NCI-H2227 treated with DMSO at 0.1 percent for 48 hours (cell line): ENCODE measurements at regions not wholly inside any gene's neighbourhood (a gene's known extent, or its start where the extent isn't known, plus 50 kb on each side); places are given as distances from the start of the nearest gene placed in this dataset.

ENCODE experiments used
- DNase-seq: peaks from one replicate; lab custom pipeline; 2025; lab: John Stamatoyannopoulos, UW

- DNase-seq = no peak
These were observed 208.3 kb upstream of the RUNX1 start for GRCh38 chr21:35257413-35257812.

GRCh38 chr21:35256468-35256988 lies 207.4 kb upstream of the RUNX1 start:
- DNase-seq = no peak

GRCh38 chr21:35254765-35255138 lies 205.7 kb upstream of the RUNX1 start:
- no peak for DNase-seq

- DNase-seq = no peak
These were observed 205.1 kb upstream of the RUNX1 start for GRCh38 chr21:35254006-35254764.

- DNase-seq = no peak
These were observed 203.7 kb upstream of the RUNX1 start for GRCh38 chr21:35252831-35253230.

GRCh38 chr21:35249636-35250035 lies 200.5 kb upstream of the RUNX1 start:
- DNase-seq = no peak

GRCh38 chr21:35245879-35246278 lies 196.8 kb upstream of the RUNX1 start:
- no peak for DNase-seq

- no peak for DNase-seq
These were observed 195.4 kb upstream of the RUNX1 start for GRCh38 chr21:35244514-35244913.

GRCh38 chr21:35243171-35243570 lies 194.1 kb upstream of the RUNX1 start:
- DNase-seq = no peak

- DNase-seq = no peak
These were observed 190.7 kb upstream of the RUNX1 start for GRCh38 chr21:35239811-35240219.

GRCh38 chr21:35238119-35238518 lies 189.0 kb upstream of the RUNX1 start:
- no peak for DNase-seq

GRCh38 chr21:35237287-35237686 lies 188.2 kb upstream of the RUNX1 start:
- no peak for DNase-seq

- no peak for DNase-seq
These were observed 187.0 kb upstream of the RUNX1 start for GRCh38 chr21:35236090-35236489.

GRCh38 chr21:35234725-35235124 lies 185.6 kb upstream of the RUNX1 start:
- no peak for DNase-seq

GRCh38 chr21:35233756-35234155 lies 184.7 kb upstream of the RUNX1 start:
- no peak for DNase-seq

- no peak for DNase-seq
These were observed 183.6 kb upstream of the RUNX1 start for GRCh38 chr21:35232545-35233176.

GRCh38 chr21:35231090-35231489 lies 182.0 kb upstream of the RUNX1 start:
- DNase-seq = no peak

GRCh38 chr21:35229290-35229689 lies 180.2 kb upstream of the RUNX1 start:
- DNase-seq = no peak

GRCh38 chr21:35227786-35228185 lies 178.7 kb upstream of the RUNX1 start:
- no peak for DNase-seq

GRCh38 chr21:35226968-35227744 lies 178.1 kb upstream of the RUNX1 start:
- no peak for DNase-seq

- no peak for DNase-seq
These were observed 177.2 kb upstream of the RUNX1 start for GRCh38 chr21:35226328-35226727.

- DNase-seq = no peak
These were observed 176.5 kb upstream of the RUNX1 start for GRCh38 chr21:35225573-35225972.
